RWPE1 (cell line): ENCODE measurements at regions not wholly inside any gene's neighbourhood (a gene's known extent, or its start where the extent isn't known, plus 50 kb on each side); places are given as distances from the start of the nearest gene placed in this dataset.

Experiments
- CTCF ChIA-PET: fragments of 350-600 bp; sonication (Branson Sonifier 250); formaldehyde crosslinking; extraction: SDS; loops from one replicate; lab custom pipeline; 2021; lab: Yijun Ruan, JAX
- POLR2A ChIA-PET: fragments of 400-600 bp; formaldehyde crosslinking; extraction: SDS; loops from one replicate; lab custom pipeline; 2020; ENCODE audit warnings: antibody characterized with exemption; ENCODE audit not compliant: low non-redundant PET; lab: Yijun Ruan, JAX
- DNase-seq: peaks from one replicate; pipeline ENCODE4 v3.0.0; 2012; ENCODE audit warnings: low spot score
- H3K27ac ChIP-seq: fragments of 450-650 bp; 2 replicates; pipeline ENCODE4 v1.5.1; 2017
- CTCF ChIP-seq: fragments of 450-650 bp; conservative IDR thresholded peaks from 2 replicates; pipeline ENCODE4 v1.5.1; 2017; ENCODE audit warnings: low read depth, mild to moderate bottlenecking

- no peak for TF ChIP-seq CTCF
- no peak overlapping the region for H3K27ac ChIP-seq
- ChIA-PET POLR2A (no interaction called here), CTCF (no interaction called here)
- no peak for DNase-seq
Observed at GRCh38 chr5:135218486-135218755, 180.6 kb downstream of the MACROH2A1 start.

DNA sequence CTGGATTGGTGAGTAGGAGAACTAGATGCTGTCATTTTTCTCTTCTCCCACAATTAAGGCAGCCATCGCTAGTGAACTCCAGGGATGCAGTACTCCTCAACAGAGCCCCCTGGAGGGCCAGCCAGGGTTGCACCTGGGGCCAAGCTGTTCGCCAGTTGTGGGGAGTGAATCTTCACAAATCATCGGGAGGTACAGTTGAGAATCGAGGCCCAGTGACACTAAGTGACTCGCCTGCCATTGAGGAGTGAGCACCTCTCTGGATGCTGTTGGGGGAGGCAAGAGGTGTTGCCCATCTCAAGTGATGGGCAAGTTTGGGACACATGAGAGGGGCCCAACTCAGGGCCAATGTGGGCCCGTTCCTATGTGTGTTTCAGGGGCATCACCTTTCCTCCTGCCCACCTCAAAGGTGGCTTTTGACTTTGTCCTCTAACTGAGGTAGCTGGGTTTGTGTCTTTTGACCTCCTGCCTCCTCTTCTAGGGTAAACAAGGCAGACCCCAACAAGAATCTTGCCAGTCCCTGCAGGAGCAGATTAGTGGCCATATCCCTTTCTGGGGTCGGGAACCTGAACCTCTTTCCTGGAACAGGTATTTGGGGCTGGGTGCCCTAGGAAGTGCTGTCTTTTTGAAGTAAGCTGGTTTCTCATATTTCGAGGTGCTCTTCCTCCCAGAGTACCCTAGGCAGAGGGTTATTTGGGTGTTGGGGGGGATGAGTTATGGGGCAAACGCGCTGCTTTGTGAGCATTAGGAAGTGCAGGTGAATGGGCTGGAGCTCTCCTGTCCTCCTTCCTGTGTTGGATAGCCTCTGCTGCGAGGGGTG is 181.2 kb downstream of the MACROH2A1 start:
- no peak overlapping the region for H3K27ac ChIP-seq
- ChIA-PET CTCF (no interaction called here), POLR2A (no interaction called here)
- TF ChIP-seq CTCF = no peak
- no peak for DNase-seq

- no peak for DNase-seq
- ChIA-PET POLR2A (no interaction called here), CTCF (interaction anchor here (0.6 kb wide), 1 partner anchor 161 kb away, joined by 3 read pairs; no protein-coding TSS in a partner anchor)
- TF ChIP-seq CTCF = no peak
- H3K27ac ChIP-seq = no peak overlapping the region
Observed at GRCh38 chr5:135216471-135217343, 182.3 kb downstream of the MACROH2A1 start.

- no peak for TF ChIP-seq CTCF
- POLR2A ChIA-PET = no interaction called here
- no peak overlapping the region for H3K27ac ChIP-seq
- CTCF ChIA-PET = interaction anchor here (0.5 to 0.6 kb wide), 2 partner anchors 12 to 160 kb away, joined by 3 read pairs; no protein-coding TSS in a partner anchor
- DNase-seq = no peak
Observed at GRCh38 chr5:135215617-135216470, 181.8 kb upstream of the PITX1 start.

- CTCF ChIA-PET = interaction anchor here (0.5 kb wide), 1 partner anchor 12 kb away, joined by 3 read pairs; no protein-coding TSS in a partner anchor
- DNase-seq = no peak
Observed at GRCh38 chr5:135214897-135215616, 181.0 kb upstream of the PITX1 start.

More at GRCh38 chr5:135214897-135215616, 181.0 kb upstream of the PITX1 start:
- POLR2A ChIA-PET = no interaction called here
- no peak for TF ChIP-seq CTCF
- H3K27ac ChIP-seq = no peak overlapping the region
